Lower lobe of right lung (tissue), 2 donors: ENCODE measurements at regions not wholly inside any gene's neighbourhood (a gene's known extent, or its start where the extent isn't known, plus 50 kb on each side); places are given as distances from the start of the nearest gene placed in this dataset.

Source experiments
- ATAC-seq, 2 donors: fragments of 200-7000 bp; cut with Tn5 transposase; one replicate each; pipeline ENCODE4 v1.9.1; 2020 to 2022; ENCODE audit warnings: mild to moderate bottlenecking in 2 of 2, moderate library complexity in 2 of 2
- DNase-seq: peaks from one replicate; pipeline ENCODE4 v3.0.0-alpha.2; 2020
- H3K27ac ChIP-seq: fragments of 200-600 bp; one replicate; pipeline ENCODE4 v1.8.0; 2022
- H3K27me3 ChIP-seq: fragments of 200-600 bp; one replicate; pipeline ENCODE4 v1.8.0; 2022; ENCODE audit warnings: low read depth
- H3K36me3 ChIP-seq: fragments of 200-600 bp; one replicate; pipeline ENCODE4 v1.8.0; 2022; ENCODE audit warnings: mild to moderate bottlenecking
- H3K4me1 ChIP-seq: fragments of 200-600 bp; one replicate; pipeline ENCODE4 v1.8.0; 2022
- H3K4me3 ChIP-seq: fragments of 200-600 bp; one replicate; pipeline ENCODE4 v1.8.0; 2022; ENCODE audit warnings: mild to moderate bottlenecking
- H3K9me3 ChIP-seq: fragments of 200-600 bp; one replicate; pipeline ENCODE4 v1.8.0; 2022
- CTCF ChIP-seq: fragments of 200-600 bp; IDR thresholded peaks from one replicate; pipeline ENCODE4 v1.8.0; 2022; ENCODE audit warnings: antibody characterized with exemption, mild to moderate bottlenecking
- intact Hi-C: fragments of 100-400 bp; cut with DNase I; formaldehyde crosslinking; loops from one replicate; pipeline ENCODE4 v1.11.0; 2022
- donor health status: DM: no; HTN: yes; CAD: no; lungs with severe emphysema.

GRCh38 chr1:199161319-199161680 is 522.5 kb downstream of the PTPRC start:
- H3K36me3 ChIP-seq: no peaks in the 10 kb centered on the region
- no peak for TF ChIP-seq CTCF
- no peak overlapping the region for H3K27ac ChIP-seq
- H3K4me3 ChIP-seq: no peak overlapping the region
- no peaks in the 10 kb centered on the region for H3K9me3 ChIP-seq
- intact Hi-C loops: no loop called here
- H3K4me1 ChIP-seq: no peaks in the 10 kb centered on the region
- DNase-seq: no peak
- no peak for ATAC-seq
- H3K27me3 ChIP-seq: no peaks in the 10 kb centered on the region

GRCh38 chr1:199161766-199162303 is 523.0 kb downstream of the PTPRC start:
- Histone ChIP-seq H3K27me3 (no peaks in the 10 kb centered on the region), H3K4me1 (no peaks in the 10 kb centered on the region), H3K36me3 (no peaks in the 10 kb centered on the region), H3K9me3 (no peaks in the 10 kb centered on the region), H3K4me3 (no peak overlapping the region), H3K27ac (no peak overlapping the region)
- intact Hi-C loops: no loop called here
- DNase-seq (no peak), ATAC-seq (no peak)
- no peak for TF ChIP-seq CTCF

GRCh38 chr1:199163267-199163666 is 524.4 kb downstream of the PTPRC start:
- H3K36me3 ChIP-seq: no peaks in the 10 kb centered on the region
- H3K9me3 ChIP-seq: no peaks in the 10 kb centered on the region
- intact Hi-C loops: no loop called here
- no peaks in the 10 kb centered on the region for H3K4me1 ChIP-seq
- no peak overlapping the region for H3K4me3 ChIP-seq
- ATAC-seq (no peak), DNase-seq (no peak)
- no peak for TF ChIP-seq CTCF
- H3K27ac ChIP-seq: no peak overlapping the region
- no peaks in the 10 kb centered on the region for H3K27me3 ChIP-seq

GRCh38 chr1:199163670-199164069 is 524.8 kb downstream of the PTPRC start:
- Histone ChIP-seq H3K27ac (no peak overlapping the region), H3K27me3 (no peaks in the 10 kb centered on the region), H3K4me3 (no peak overlapping the region), H3K36me3 (no peaks in the 10 kb centered on the region), H3K9me3 (no peaks in the 10 kb centered on the region), H3K4me1 (no peaks in the 10 kb centered on the region)
- intact Hi-C loops: no loop called here
- no peak for TF ChIP-seq CTCF
- DNase-seq (no peak), ATAC-seq (no peak)

GRCh38 chr1:199167460-199167859 is 528.6 kb downstream of the PTPRC start:
- H3K4me3 ChIP-seq: no peak overlapping the region
- no peaks in the 10 kb centered on the region for H3K36me3 ChIP-seq
- no peak overlapping the region for H3K27ac ChIP-seq
- intact Hi-C loops: no loop called here
- no peaks in the 10 kb centered on the region for H3K9me3 ChIP-seq
- H3K27me3 ChIP-seq: no peaks in the 10 kb centered on the region
- no peak for DNase-seq
- no peaks in the 10 kb centered on the region for H3K4me1 ChIP-seq
- TF ChIP-seq CTCF: no peak
- ATAC-seq: no peak
